ENCODE measurements at regions not wholly inside any gene's neighbourhood (a gene's known extent, or its start where the extent isn't known, plus 50 kb on each side); places are given as distances from the start of the nearest gene placed in this dataset.

GRCh38 chr22:48099251-48099650 lies 1336.8 kb downstream of the TBC1D22A start:
- ChIA-PET CTCF (no interaction called here), POLR2A (no interaction called here)
- no TSS peak for BruUV-seq (replicated peaks)
- intact Hi-C loops (cut with micrococcal nuclease; ENCODE audit: unreplicated experiment) (no loop called here), in situ Hi-C loops (cut with HindIII; ENCODE audit: low pct_unique_long_range_greater_than_20kb, low sequenced_read_pairs) (no loop called here)
- no peaks in the 10 kb centered on the region for H3K36me3 ChIP-seq (ENCODE audit: control insufficient read depth, insufficient read depth, low read length)
- H3K27me3 ChIP-seq (ENCODE audit: control insufficient read depth, insufficient read depth, low read length) = no peaks in the 10 kb centered on the region; the same call in 1 of the 2 replicates
- H3K4me1 ChIP-seq (ENCODE audit: control insufficient read depth, insufficient read depth, low read length) = no peaks in the 10 kb centered on the region
- H3K4me3 ChIP-seq (ENCODE audit: low read depth in 2 of 2, low read length in 2 of 2) = no peak overlapping the region
- H3K27ac ChIP-seq (ENCODE audit: low read length) = no peak overlapping the region
- no peak for DNase-seq (ENCODE audit: low read depth, low spot score)
- no peaks in the 10 kb centered on the region for H3K9me3 ChIP-seq (ENCODE audit: control insufficient read depth, insufficient read depth, low read depth, low read length)
- ATAC-seq = no peak
- TF ChIP-seq SIN3A (IDR thresholded peaks at IDR 0.05; ENCODE audit: borderline replicate concordance, insufficient read depth, low read depth, low read length) = no peak
- no peak for TF ChIP-seq CTCF (IDR thresholded peaks at IDR 0.05)

GRCh38 chr22:48098921-48099245 lies 1336.4 kb downstream of the TBC1D22A start:
- no peaks in the 10 kb centered on the region for H3K36me3 ChIP-seq (ENCODE audit: control insufficient read depth, insufficient read depth, low read length)
- no peaks in the 10 kb centered on the region; the same call in 1 of the 2 replicates for H3K27me3 ChIP-seq (ENCODE audit: control insufficient read depth, insufficient read depth, low read length)
- H3K9me3 ChIP-seq (ENCODE audit: control insufficient read depth, insufficient read depth, low read depth, low read length) = no peaks in the 10 kb centered on the region
- TF ChIP-seq REST (IDR thresholded peaks at IDR 0.05; ENCODE audit: insufficient read depth in 1 of 2, low read depth in 2 of 2, low read length in 1 of 2) (no peak), CTCF (IDR thresholded peaks at IDR 0.05) (no peak), POLR2AphosphoS5 (IDR thresholded peaks at IDR 0.05; ENCODE audit: low read depth, low read length) (no peak), TCF7L2 (IDR thresholded peaks at IDR 0.05; ENCODE audit: low read depth, low read length) (no peak), SIN3A (IDR thresholded peaks at IDR 0.05; ENCODE audit: borderline replicate concordance, insufficient read depth, low read depth, low read length) (no peak)
- DNase-seq (ENCODE audit: low read depth, low spot score) = no peak
- ChIA-PET POLR2A (no interaction called here), CTCF (interaction anchor here (0.7 kb wide), 1 partner anchor 95 kb away, joined by 3 read pairs; no protein-coding TSS in a partner anchor)
- H3K4me1 ChIP-seq (ENCODE audit: control insufficient read depth, insufficient read depth, low read length) = no peaks in the 10 kb centered on the region
- no TSS peak for BruUV-seq (replicated peaks)
- in situ Hi-C loops (cut with HindIII; ENCODE audit: low pct_unique_long_range_greater_than_20kb, low sequenced_read_pairs) (no loop called here), intact Hi-C loops (cut with micrococcal nuclease; ENCODE audit: unreplicated experiment) (no loop called here)
- no peak overlapping the region for H3K4me3 ChIP-seq (ENCODE audit: low read depth in 2 of 2, low read length in 2 of 2)
- ATAC-seq = no peak
- H3K27ac ChIP-seq (ENCODE audit: low read length) = no peak overlapping the region

Measured in Panc1 (cell line).